Stomach smooth muscle (tissue), 2 donors: ENCODE measurements at regions not wholly inside any gene's neighbourhood (a gene's known extent, or its start where the extent isn't known, plus 50 kb on each side); places are given as distances from the start of the nearest gene placed in this dataset.

Experiments
- H3K27ac ChIP-seq: one replicate; pipeline ENCODE4 v1.7.0; 2013; ENCODE audit warnings: mild to moderate bottlenecking, low read length, inconsistent platforms
- H3K27me3 ChIP-seq, 2 donors: one replicate each; pipeline ENCODE4 v1.7.0; 2013; ENCODE audit warnings: low read length in 2 of 2; ENCODE audit not compliant: insufficient read depth in 2 of 2, control insufficient read depth in 1 of 2
- H3K36me3 ChIP-seq, 2 donors: one replicate each; pipeline ENCODE4 v1.7.0; 2013; ENCODE audit warnings: low read length in 2 of 2; ENCODE audit not compliant: control insufficient read depth in 2 of 2, insufficient read depth in 2 of 2
- H3K4me1 ChIP-seq: one replicate; pipeline ENCODE4 v1.7.0; 2013; ENCODE audit warnings: low read length; ENCODE audit not compliant: control insufficient read depth, insufficient read depth
- H3K4me3 ChIP-seq, 2 donors: one replicate each; pipeline ENCODE4 v1.7.0; 2013; ENCODE audit warnings: low read length in 2 of 2
- H3K9ac ChIP-seq, 2 donors: one replicate each; pipeline ENCODE4 v1.7.0; 2013; ENCODE audit warnings: low read length in 2 of 2, mild to moderate bottlenecking in 1 of 2
- H3K9me3 ChIP-seq, 2 donors: one replicate each; pipeline ENCODE4 v1.7.0; 2013; ENCODE audit warnings: low read length in 2 of 2; ENCODE audit not compliant: control insufficient read depth in 2 of 2
- donor health status: healthy.
- donor health status: Pancreatic carcinoma.

GRCh38 chr15:68526269-68526668, 52.5 kb upstream of the CORO2B start:
- H3K27ac ChIP-seq: no peak overlapping the region

DNA sequence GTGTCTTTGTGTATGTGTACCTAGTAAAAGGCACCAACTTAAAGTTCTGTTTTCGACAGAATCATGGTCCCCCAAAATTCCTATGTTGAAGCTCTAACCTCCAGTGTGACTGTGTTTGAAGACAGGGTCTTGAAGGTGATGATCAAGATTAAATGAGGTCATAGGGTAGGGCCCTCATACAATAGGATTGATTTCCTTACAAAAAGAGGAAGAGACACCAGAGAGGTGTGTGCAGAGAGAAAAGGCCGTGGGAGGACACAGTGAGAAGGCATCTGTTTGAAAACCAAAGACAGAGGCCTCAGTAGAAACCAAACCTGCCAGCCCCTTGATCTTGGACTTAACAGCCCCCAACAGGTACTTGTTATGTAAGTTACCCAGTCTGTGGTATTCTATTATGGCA, 52.0 kb upstream of the CORO2B start:
- H3K4me3 ChIP-seq: no peak overlapping the region
- no peak overlapping the region for H3K9ac ChIP-seq
- no peaks in the 10 kb centered on the region for H3K4me1 ChIP-seq
- no peaks in the 10 kb centered on the region for H3K27me3 ChIP-seq
- no peaks in the 10 kb centered on the region for H3K9me3 ChIP-seq
- H3K36me3 ChIP-seq: no peaks in the 10 kb centered on the region
- H3K27ac ChIP-seq: no peak overlapping the region

More at GRCh38 chr15:68526269-68526668, 52.5 kb upstream of the CORO2B start:
- no peak overlapping the region for H3K4me3 ChIP-seq
- no peak overlapping the region for H3K9ac ChIP-seq
- H3K36me3 ChIP-seq: no peaks in the 10 kb centered on the region
- no peaks in the 10 kb centered on the region for H3K27me3 ChIP-seq
- no peaks in the 10 kb centered on the region for H3K4me1 ChIP-seq
- no peaks in the 10 kb centered on the region for H3K9me3 ChIP-seq

DNA sequence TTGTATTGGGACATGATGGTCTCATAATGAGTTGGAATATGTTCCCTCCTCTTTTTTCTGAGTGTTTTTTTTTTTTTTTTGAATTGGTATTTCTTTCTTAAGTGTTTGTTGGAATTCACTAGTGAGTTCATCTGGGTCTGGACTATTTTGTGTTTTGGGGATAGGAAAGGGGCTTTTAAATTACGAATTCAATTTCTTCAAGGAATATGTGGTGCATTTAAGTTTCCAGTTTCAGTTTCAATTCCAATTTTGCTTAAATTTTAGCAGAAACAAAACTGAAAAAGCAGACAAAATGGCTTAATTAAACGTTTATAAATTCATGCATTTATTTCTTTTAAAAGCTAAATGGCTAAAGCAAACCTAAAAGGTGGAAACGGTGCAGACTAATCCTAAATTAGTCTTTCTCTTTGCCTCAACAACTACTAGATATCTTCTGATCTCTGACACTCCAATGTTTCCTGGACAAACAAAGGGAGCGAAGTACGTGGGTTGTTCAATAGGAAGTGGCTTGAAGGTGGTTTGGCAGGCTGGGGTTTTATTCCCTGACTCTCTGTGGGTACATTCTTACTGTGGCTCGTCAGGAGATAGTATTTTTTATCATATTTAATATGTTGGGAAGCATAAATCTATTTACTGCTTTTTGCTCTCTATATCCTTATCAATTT, 50.0 kb upstream of the CORO2B start:
- Histone ChIP-seq H3K4me3 (no peak overlapping the region), H3K27ac (no peak overlapping the region), H3K36me3 (no peaks in the 10 kb centered on the region), H3K27me3 (no peaks in the 10 kb centered on the region), H3K4me1 (no peaks in the 10 kb centered on the region), H3K9me3 (peaks cover 1 to 3% of the 10 kb centered on the region in 2 donors), H3K9ac (no peak overlapping the region)
